Hippocampal formation (tissue), 2 donors: ENCODE measurements at regions not wholly inside any gene's neighbourhood (a gene's known extent, or its start where the extent isn't known, plus 50 kb on each side); places are given as distances from the start of the nearest gene placed in this dataset.
"Not testable (repeated sequence)": the region's sequence is repeated elsewhere in the genome, so short reads cannot be mapped to it uniquely, and the experiment has no call there.

Experiments
- DNase-seq, 2 donors: peaks; one replicate each; lab custom pipeline; 2025; lab: John Stamatoyannopoulos, UW

DNA sequence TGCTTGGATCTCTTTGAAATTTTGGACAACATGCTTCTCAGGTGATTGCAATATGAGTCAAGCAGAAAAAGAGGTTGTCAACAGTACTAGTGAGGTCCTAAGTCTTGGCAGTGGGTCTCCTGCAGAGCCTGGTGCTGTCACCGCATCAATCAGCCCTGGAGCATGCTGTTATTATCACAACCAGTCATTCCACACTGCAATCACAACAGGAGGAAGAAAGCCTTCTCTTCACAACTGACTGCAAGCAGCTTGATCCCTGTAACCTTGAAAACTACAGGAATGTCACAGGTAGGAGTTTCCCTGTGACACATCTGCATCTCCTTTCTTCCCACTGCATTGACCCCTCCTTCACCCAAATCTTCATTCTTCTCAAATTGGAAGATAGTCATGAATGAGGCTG is 451.1 kb upstream of the ATP11B start:
- DNase-seq = no peak

DNA sequence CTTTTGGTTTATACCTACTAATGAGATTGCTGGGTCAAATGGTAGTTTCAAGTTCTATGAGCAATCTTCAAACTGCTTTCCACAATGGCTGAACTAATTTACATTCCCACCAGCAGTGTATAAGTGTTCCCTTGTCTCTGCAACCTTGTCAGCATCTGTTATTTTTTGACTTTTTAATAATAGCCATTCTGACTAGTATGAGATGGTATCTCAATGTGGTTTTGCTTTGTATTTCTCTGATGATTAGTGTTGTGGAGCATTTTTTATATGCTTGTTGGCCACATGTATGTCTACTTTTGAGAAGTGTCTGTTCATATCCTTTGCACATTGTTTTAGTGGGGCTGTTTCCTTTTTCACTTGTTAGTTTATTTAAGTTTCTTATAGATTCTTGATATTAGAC is 449.3 kb upstream of the ATP11B start:
- DNase-seq = not testable (repeated sequence)

DNA sequence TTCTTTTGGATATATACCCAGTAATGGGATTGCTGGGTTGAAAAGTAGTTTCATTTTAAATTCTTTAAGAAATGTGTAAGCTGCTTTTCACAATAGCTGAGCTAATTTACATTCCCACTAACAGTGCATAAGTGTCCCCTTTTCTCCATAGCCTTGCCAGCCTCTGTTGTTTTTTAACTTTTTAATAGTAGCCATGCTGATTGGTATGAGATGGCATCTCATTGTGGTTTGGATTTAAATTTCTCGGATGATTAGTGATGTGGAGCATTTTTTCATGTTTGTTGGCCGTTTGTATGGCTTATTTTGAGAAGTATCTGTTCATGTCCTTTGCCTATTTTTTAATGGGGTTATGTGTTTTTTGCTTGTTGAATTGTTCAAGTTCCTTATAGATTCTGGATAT is 444.3 kb upstream of the ATP11B start:
- no peak for DNase-seq

DNA sequence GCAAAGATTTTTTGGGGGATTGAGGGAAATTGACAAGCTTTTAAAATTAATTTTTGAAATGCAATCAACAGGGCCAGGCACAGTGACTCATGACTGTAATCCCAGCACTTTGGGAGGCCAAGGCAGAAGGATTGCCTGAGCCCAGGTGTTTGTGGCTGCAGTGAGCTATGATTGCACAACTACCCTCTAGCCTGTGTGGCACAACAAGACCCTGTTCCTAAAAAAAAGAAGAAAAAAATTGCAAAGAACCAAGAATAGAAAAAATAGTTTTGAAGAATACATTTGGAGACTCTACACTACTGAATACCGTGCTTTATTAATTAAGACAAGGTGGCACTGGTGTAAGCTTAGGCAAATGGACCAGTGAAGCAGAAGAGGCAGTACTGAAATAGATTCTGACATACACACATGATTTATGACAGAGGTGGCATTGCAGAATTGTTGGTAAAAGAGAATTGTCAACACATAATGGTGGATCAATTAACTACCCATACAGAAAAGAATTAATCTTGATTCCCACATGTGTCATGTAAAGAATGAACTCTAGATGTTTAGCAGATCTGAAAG is 443.3 kb upstream of the ATP11B start:
- DNase-seq = no peak

DNA sequence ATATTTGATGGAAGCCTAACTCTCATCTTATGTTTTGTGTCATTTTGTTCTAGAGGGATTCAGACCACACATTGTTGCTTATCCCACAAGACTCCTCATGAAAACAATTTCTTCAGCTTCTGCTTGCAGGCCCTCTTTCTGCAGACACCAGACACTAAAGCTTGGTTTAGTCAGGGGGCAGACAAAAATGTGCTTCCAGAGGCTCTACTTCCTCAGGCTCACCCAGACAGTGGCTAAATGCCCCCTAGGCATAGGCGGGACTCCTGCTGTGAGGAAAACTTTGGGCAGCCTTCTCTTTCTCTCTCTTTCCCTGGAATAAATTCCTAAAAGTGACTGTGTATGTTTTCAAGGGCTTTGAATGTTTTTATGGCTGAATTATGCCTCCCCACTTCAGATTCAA is 435.4 kb upstream of the ATP11B start:
- no peak for DNase-seq

DNA sequence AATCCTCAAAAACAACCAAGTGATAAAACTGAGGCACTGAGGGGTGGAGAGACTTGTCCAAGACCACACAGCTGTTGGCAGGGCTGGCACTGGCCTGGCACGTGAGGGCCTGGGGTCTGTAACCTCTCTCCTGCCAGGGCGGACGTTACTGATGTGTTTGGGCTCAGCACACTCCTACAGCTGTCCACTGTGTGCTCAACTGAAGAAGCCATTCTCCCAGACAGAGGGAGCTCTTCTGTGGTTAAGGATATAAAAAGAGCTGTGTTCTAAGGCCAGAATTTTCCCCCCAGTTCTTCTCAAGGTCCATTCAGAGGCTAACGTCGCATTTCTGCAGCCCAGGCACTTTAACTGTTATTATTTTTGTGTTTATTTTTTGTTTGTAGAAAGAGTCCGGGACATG is 429.0 kb upstream of the ATP11B start:
- DNase-seq = peak in 1 of 2 donors; percentile 78

DNA sequence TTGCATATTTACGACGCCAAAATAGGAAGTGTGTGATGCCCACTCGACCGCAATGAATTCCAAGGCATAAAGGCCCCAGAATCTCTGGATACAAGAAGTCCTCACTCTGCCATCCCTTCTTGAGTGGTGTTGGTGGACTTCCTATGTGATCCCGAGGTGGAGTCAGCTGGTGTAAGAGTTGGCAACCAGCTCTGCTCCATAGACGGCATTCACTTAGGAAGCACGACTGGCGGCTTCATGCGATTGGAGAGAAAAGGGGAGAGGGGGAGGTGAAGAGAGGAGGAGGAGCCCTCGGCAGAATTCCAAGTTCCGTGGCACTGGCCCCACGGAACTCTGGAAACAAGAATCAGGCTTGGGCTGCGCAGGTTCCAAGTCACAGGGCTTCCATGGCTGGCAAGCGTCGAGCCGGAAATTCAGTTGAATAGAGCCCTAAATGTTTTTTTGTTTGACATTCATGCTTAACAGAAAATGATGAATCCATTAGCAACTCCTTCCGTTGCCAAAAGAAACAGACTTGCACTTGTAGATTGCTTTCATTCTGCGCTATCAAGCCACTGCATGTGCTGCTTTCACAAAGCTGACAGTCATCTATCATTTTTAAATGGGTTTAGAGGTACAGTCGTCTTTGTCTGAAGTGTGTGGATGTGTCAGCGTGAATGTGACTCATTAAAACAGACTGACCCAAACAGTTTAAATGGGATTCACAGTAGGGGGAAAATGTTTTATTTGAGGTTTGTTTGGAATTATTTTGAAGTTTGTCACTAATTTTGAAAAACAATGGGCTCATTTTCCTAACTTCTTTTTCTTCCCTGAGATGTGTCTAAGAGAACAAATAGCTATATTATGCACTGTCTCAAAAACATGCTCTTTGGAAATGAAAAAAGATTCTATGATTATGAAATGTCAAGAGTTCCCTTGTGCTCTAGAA is 428.3 kb upstream of the ATP11B start:
- DNase-seq = peak; percentile 60 to 80

DNA sequence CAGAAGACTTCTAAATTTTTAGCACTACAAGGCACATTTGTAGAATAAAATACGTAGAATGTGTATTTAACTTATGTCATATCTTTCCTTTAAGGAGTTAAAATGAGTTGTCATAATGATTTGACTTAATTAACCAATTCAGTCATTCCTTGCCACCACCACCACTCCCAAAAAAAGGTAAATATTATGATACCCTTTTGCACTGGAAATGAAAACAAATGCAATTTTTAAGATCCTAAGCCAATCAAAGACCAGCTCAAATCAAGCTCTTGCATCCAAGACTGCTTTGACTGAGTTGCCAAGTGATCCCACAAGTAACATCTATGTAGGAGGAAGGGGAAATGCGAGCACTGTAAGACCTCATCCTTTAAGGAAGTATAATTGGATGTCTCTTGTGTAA is 426.6 kb upstream of the ATP11B start:
- DNase-seq = no peak

DNA sequence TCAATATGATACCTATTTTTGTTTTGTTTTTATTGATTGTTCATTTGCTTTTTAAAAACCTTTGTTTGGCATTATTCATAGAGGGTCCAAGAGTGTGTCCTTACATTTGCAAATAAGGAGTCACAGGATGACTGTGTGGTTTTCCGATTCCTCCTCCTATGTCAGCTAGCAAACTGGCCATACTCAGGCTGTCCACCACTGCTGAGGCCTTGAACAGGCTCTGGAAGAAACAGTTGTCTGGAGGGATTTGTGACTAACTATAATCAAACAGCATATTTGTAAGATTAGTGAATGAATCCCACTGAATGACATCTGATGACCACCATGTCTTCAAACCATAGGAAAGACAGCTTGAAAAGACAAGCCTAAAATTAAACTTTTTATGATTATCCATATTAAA is 423.4 kb upstream of the ATP11B start:
- DNase-seq = no peak

DNA sequence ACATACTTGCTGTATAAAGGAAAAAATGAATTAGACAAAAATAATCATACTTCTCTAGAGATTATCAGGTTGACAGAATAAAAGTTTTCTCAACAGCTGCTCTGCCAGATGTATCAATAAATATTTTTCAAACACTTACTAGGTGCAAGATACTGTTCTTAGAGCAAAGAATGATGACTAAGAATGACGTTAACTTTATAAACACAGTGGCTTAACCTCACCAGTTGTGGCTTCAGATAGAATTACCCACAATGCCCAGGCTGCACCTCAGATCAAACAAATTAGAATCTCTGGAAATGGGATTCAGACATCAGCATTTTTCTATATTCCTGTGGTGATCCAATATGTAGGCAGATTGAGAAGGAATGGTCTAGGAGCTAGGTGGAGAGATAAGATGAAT is 422.4 kb upstream of the ATP11B start:
- DNase-seq = no peak

DNA sequence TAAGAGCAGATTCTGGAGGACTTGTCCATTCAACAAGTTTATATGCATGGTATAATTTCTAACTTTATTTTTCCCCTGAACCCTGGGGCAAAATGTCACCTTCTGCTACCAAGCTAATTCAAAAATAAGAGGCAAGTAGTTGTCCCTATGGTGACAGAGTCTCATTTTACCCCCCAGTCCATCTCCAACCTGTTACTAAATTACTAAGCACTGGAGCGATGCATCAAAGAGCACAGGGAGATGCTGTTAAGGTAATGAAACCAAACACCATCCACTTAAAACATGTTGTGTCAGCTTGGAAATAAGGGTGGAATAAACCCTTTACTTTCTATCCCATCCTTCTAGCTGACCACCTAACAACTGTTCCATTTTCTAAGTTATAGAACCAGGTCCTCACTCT is 417.4 kb upstream of the ATP11B start:
- no peak for DNase-seq

DNA sequence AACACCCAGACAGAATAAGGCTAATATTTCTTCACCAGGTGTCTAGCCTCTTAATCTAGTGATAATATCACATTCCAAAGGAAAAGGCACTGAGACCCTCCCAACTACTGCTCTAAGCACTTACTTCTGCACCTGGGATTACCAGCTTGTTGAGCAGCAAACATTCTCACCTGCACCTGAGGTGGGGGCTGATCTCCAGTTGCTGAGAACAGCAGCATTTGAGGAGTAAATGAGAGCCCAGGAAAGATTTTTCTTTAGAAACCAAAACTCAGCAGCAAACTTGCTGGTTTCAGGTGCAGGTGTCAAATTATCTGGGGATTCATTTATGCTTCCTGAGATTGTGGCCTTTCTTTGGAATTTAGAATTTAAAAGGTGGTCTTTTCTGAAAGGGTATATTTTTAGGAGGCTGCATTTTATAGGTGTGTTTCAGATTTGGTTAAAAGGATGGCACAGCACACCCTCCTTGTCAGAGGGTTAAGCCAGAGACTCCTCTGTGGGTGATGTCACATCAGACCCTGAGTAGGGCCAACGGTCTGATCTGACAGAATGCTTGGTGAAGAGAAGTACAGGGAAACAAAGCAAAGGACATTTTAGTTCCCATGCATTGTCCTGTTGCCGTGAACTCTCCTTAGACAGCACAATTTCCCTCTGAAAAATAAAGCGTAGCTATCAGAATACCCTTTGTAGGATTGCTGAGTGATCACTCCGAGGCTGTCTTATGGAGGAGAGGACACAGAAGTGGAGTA is 411.0 kb upstream of the ATP11B start:
- DNase-seq = no peak

DNA sequence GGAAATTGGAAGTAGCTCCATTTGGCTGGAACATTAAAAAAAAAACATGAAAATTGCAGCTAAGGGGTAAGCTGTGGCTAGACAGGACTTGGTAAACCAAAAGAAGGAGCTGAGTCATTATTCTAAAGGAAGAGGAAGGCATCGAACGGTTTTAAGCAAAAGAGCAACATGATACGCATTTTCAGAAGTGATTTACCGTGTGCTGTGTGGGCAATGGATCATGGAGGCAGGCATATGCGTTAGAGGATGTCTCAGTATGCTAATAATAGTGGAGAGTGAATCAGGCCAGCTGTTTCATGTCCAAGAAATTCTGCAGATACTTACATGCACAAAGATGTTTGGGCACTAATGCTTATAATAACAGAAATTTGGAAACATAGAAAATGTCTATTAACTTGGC is 409.1 kb upstream of the ATP11B start:
- no peak for DNase-seq

DNA sequence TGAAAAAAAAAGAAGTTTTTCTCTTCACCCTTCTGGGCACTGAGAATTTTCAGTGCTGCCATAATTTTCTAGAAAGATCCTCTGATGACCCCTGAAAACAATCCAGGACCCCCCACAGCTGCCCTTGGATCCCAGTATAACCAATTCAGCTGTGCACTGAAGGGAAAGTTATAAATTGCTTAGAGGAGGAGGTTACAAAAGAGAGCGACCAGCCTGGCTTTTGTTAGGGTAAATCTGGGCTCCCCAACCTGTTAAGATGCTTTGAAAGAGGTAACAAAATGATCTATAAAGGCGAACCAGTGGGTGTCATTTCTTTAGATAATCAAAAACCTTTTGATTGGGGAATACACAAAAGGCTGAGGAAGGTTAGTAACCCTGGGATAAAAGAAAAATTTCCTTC is 407.9 kb upstream of the ATP11B start:
- no peak for DNase-seq

DNA sequence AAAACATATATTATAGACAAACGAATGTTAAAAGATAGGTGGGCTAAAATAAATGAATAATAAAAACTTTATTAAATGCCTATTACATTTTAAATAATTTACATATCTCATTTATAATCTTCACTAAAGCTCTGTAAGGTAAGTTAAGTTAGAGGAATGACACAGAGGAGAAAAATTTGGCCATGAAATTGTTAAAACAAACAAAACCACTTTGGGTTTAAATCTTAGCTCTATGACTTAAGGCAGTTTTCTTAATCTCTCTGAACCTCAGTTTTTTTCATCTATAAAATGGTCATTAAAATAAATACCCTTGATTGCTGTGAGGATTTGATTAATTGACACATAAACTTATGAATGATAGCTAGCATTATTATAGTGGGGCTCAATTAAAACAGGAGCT is 404.8 kb upstream of the ATP11B start:
- DNase-seq = no peak

DNA sequence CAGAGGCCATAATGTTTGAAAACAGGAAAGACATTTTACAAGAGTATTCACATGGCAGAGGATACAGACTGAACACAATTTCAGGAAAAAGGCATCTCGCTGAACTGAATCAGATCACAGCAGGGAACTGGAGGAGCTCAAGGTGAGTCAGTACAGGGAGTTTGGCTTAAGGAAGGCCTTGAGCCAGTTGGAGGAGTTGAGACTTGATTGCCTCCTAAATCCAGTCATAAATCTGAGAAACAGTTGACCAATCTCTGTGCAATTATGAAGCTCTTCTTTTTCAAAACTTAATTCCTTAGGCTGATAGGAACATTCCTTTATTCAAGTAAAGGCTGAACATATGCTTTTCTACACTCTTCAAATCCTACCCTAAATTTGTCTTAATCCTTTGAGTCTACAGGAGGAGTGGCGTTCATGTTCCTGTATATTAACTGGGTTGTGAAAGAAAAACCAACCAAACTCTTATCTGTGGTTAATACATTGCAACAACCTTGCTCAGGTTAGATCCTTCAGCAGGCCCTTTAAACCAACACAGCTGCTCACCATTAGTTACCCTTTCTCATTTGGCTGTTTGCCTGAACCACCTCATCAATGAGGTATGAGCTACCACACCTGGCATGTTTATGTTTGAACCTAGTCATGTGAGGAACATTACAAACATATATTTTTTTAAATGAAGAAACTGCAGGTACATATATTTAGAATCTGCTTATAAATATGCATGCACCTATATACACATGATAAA is 404.1 kb upstream of the ATP11B start:
- DNase-seq = no peak

DNA sequence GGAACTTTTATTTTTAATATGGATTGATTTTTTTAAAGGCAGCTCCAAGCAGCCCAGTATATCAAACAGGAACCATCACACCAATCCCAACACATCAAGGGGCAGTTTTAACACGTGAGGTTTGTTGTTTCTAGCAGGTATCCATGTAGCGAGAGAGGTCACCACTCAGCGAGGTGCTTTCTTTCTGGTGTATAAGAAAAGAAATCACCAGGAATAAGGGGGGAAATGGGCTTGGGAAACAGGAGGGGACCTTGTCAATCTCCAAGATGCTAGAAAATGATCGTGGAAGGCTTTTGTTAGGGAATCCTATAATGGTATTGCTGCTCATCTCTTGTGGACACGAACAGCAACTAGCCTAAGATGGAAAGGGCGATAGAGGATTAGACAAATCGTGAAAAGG is 402.9 kb upstream of the ATP11B start:
- DNase-seq = no peak

DNA sequence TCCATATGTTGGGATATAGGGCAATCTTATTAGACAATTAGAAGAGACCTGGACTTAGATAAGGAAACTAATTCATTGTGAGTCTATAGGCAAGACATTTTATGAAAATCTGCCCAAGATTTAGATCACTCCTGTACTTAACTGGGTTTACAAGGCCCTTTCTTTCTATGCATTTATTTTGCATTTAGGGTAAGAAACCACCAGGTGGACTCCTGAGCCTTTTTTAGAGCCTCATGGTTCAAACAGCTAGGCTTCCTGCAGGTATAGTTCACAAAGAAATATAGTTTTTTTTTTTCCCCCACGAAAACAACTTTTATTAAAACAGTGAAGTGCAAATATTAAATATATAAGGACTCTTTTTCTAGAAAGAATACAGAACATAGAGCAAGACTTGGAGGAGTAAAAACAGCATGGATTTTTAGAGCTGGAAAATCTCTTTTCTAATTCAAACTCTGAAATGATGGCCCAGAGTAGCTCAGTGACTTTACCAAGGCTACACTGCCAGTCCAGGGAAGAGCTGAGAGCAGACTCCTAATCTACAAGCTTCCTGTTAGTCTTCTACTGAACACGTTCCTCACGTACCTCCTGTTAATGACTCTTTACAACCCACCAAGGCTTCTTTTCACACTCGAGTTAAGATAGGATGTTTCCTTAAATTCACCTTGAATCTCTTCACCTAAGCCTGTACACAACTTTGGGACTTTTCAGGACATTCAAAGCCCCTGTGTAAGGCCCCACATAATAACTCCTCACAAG is 400.9 kb upstream of the ATP11B start:
- DNase-seq = no peak

DNA sequence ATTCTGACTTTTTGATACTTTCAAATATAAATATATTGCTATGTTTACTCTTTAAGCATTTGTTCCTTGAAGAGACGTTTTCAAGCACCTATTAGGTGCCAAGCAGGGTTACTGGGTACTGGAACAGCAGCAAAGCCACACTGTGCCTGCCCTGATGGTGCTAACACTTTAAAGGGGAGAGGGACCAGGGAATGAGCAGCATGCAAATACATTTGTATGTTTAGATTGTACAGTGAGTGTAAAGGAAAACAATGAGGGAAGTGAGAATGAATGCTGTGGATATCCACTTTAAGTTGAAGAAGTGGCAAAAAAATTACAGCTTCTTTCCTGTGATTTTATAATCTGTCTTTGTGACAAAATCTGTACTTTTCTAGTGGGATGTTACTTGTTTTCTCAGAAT is 400.2 kb upstream of the ATP11B start:
- no peak for DNase-seq

DNA sequence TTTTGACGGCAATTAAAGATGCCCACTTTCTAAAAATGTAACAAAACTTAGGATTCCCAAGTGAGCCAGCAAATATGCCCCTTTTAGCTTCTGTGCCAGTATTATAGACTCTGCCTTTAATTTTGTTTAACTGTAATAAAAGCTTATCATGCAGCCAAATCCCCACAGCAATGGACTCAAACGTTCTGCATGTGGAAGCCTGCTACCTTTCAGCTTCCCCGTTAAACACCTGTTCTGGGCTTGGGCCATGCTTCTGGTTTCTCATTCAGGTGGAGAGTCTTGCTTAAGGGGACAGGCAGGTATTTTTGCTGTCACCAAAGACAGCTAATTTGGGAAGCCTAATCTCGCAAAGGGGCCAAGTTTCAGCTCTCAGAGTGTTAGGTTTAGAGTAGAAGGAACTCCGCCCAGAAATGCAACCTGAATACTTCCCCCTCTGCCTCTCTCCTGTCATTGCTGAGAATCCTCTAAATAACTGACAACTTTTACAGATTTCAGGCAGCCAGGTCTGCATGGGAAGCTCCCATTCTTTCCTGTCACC is 399.4 kb upstream of the ATP11B start:
- no peak for DNase-seq

DNA sequence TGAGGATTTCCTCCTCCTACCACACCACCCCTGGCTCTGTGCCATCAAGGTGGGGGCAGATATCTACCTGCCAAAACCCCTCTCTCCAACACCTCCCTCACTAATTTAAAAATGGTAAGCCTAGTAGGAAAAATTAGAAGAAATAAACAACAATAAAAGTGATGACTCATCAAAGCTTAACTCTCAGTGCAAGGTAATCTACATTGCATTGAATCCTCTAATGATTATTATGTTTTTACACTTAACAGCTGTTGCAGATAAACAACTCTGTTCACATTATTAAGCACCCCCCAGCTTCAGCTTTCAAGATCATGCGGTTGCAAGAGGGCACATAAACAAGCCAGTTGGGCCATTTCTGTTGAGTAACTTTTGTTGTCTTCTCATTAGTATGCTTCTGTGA is 396.1 kb upstream of the ATP11B start:
- no peak for DNase-seq
